BJ (cell line): ENCODE measurements at regions not wholly inside any gene's neighbourhood (a gene's known extent, or its start where the extent isn't known, plus 50 kb on each side); places are given as distances from the start of the nearest gene placed in this dataset.

Experiments used
- CTCF ChIA-PET: fragments of 350-600 bp; formaldehyde crosslinking; extraction: SDS; loops from one replicate; lab custom pipeline; 2021; ENCODE audit warnings: antibody characterized with exemption, inconsistent platforms; lab: Yijun Ruan, JAX
- POLR2A ChIA-PET: fragments of 300-600 bp; sonication (Branson Sonifier 250); formaldehyde crosslinking; extraction: SDS; loops from one replicate; lab custom pipeline; 2021; ENCODE audit warnings: antibody characterized with exemption; lab: Charles Lee
- DNase-seq: peaks from one replicate; pipeline ENCODE4 v3.0.0-alpha.2; 2011; ENCODE audit warnings: low read depth
- H3K27me3 ChIP-seq: 2 replicates; pipeline ENCODE4 v1.6.0; 2011; ENCODE audit warnings: low read length; ENCODE audit not compliant: control insufficient read depth, insufficient read depth
- H3K36me3 ChIP-seq: 2 replicates; pipeline ENCODE4 v1.5.1; 2011; ENCODE audit warnings: low read length; ENCODE audit not compliant: control insufficient read depth, insufficient read depth
- H3K4me3 ChIP-seq: 2 replicates; pipeline ENCODE4 v1.5.1; 2011; ENCODE audit warnings: low read depth, mild to moderate bottlenecking, control low read depth, low read length
- CTCF ChIP-seq: IDR thresholded peaks from 2 replicates; pipeline ENCODE4 v1.5.1; 2011; ENCODE audit warnings: low read depth, mild to moderate bottlenecking, control low read depth, inconsistent platforms, low read length, moderate library complexity; ENCODE audit not compliant: insufficient read depth

- no peak overlapping the region for H3K4me3 ChIP-seq
- DNase-seq = no peak
- H3K36me3 ChIP-seq = no peaks in the 10 kb centered on the region
- H3K27me3 ChIP-seq = no peaks in the 10 kb centered on the region
- POLR2A ChIA-PET = no interaction called here
- CTCF ChIA-PET = no interaction called here
- TF ChIP-seq CTCF = no peak
Observed at GRCh38 chr12:98154850-98155249, 360.5 kb upstream of the TMPO start.

GRCh38 chr12:98156697-98157096, 358.7 kb upstream of the TMPO start:
- ChIA-PET POLR2A (no interaction called here), CTCF (no interaction called here)
- Histone ChIP-seq H3K4me3 (no peak overlapping the region), H3K27me3 (no peaks in the 10 kb centered on the region), H3K36me3 (no peaks in the 10 kb centered on the region)
- no peak for DNase-seq
- no peak for TF ChIP-seq CTCF

DNA sequence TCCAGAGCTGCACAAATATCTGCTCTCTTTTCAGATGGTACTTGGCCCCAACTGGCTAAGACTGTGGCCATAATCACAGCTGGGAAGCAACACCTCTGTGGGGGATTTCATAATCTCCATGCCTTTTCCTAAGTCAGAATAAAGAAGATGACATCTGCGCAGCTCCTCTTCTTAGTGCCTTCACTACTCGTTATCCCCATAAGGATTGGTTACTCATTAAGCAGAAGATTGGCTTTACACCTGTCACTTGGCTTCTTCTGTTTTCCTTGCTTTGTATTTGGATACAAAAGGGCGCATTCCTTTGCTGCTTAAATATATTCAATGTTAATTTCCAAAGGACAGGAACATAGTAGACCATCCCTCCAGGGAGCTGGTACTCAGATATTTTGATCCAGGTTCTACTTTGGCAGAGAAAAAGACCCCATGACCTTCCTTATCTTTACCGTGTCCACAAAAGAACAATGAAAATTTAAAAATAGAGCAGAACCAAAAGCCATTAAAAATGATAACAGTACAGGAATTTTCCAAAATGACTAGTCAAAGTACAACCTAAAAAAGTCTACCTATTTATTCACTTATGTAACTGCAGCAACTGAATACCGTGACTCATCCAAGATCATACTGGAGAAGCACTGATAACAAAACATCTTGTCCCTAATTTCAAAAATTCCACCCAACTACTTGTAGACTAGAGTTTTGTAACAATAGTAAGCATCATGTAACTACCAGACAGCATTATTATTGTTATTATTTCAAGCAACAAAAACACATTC, 352.3 kb upstream of the TMPO start:
- ChIA-PET POLR2A (no interaction called here), CTCF (no interaction called here)
- no peak for TF ChIP-seq CTCF
- DNase-seq = no peak
- no peaks in the 10 kb centered on the region for H3K36me3 ChIP-seq
- H3K27me3 ChIP-seq = no peaks in the 10 kb centered on the region
- H3K4me3 ChIP-seq = no peak overlapping the region

GRCh38 chr12:98172304-98172703, 343.1 kb upstream of the TMPO start:
- POLR2A ChIA-PET = no interaction called here

GRCh38 chr12:98172801-98173200, 342.6 kb upstream of the TMPO start:
- CTCF ChIA-PET = no interaction called here
- POLR2A ChIA-PET = no interaction called here
- no peaks in the 10 kb centered on the region for H3K27me3 ChIP-seq
- H3K36me3 ChIP-seq = no peaks in the 10 kb centered on the region
- no peak for TF ChIP-seq CTCF
- H3K4me3 ChIP-seq = no peak overlapping the region
- DNase-seq = no peak

More at GRCh38 chr12:98172304-98172703, 343.1 kb upstream of the TMPO start:
- Histone ChIP-seq H3K27me3 (no peaks in the 10 kb centered on the region), H3K36me3 (no peaks in the 10 kb centered on the region), H3K4me3 (no peak overlapping the region)
- no peak for TF ChIP-seq CTCF
- DNase-seq = no peak
- CTCF ChIA-PET = no interaction called here
